ENCODE measurements at regions not wholly inside any gene's neighbourhood (a gene's known extent, or its start where the extent isn't known, plus 50 kb on each side); places are given as distances from the start of the nearest gene placed in this dataset.

DNA sequence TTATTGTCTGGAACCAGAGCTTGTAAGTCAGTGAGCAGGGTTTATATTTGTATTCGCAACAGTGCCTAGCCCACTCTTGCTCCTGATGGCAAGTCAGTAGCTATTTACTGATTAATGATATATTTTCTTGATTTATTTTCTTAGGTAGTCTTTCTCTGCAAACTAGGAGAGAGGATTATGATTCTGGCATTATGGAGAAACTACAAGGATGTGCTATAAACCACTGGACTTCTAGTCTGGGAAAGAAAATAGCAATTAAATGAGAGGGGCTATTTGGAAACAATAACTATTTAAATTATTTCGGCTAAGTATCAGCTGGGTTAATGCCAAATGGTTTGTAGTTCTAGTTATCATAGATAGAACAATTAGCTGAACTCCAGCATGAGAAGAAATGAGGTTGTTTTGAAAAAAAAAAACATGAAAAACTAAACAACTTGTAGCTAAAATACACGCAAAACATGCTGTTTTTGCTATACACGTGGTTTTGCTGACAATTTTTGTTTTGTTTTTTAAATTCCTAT lies 304.9 kb upstream of the TCF21 start:
- no peaks in the 10 kb centered on the region for H3K27me3 ChIP-seq (ENCODE audit: insufficient read depth, poor library complexity, severe bottlenecking)
- no peak overlapping the region for H3K4me3 ChIP-seq (replicated peaks; ENCODE audit: insufficient read depth, low read length)
- H3K27ac ChIP-seq (replicated peaks) = no peak overlapping the region
- no peak for DNase-seq (ENCODE audit: low read depth in 1 of 2, low spot score in 1 of 2)
- TF ChIP-seq, protein P1, sequence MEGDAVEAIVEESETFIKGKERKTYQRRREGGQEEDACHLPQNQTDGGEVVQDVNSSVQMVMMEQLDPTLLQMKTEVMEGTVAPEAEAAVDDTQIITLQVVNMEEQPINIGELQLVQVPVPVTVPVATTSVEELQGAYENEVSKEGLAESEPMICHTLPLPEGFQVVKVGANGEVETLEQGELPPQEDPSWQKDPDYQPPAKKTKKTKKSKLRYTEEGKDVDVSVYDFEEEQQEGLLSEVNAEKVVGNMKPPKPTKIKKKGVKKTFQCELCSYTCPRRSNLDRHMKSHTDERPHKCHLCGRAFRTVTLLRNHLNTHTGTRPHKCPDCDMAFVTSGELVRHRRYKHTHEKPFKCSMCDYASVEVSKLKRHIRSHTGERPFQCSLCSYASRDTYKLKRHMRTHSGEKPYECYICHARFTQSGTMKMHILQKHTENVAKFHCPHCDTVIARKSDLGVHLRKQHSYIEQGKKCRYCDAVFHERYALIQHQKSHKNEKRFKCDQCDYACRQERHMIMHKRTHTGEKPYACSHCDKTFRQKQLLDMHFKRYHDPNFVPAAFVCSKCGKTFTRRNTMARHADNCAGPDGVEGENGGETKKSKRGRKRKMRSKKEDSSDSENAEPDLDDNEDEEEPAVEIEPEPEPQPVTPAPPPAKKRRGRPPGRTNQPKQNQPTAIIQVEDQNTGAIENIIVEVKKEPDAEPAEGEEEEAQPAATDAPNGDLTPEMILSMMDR (IDR thresholded peaks at IDR 0.05; ENCODE audit: insufficient read depth, low read length) = no peak
- no peak for TF ChIP-seq GABPA (IDR thresholded peaks at IDR 0.05; ENCODE audit: low read depth)
- no peak for TF ChIP-seq POLR2AphosphoS5 (IDR thresholded peaks at IDR 0.05; ENCODE audit: low read depth)
- no peak for TF ChIP-seq SPI1 (IDR thresholded peaks at IDR 0.05; ENCODE audit: borderline replicate concordance, low read depth)
- TF ChIP-seq, protein P2, sequence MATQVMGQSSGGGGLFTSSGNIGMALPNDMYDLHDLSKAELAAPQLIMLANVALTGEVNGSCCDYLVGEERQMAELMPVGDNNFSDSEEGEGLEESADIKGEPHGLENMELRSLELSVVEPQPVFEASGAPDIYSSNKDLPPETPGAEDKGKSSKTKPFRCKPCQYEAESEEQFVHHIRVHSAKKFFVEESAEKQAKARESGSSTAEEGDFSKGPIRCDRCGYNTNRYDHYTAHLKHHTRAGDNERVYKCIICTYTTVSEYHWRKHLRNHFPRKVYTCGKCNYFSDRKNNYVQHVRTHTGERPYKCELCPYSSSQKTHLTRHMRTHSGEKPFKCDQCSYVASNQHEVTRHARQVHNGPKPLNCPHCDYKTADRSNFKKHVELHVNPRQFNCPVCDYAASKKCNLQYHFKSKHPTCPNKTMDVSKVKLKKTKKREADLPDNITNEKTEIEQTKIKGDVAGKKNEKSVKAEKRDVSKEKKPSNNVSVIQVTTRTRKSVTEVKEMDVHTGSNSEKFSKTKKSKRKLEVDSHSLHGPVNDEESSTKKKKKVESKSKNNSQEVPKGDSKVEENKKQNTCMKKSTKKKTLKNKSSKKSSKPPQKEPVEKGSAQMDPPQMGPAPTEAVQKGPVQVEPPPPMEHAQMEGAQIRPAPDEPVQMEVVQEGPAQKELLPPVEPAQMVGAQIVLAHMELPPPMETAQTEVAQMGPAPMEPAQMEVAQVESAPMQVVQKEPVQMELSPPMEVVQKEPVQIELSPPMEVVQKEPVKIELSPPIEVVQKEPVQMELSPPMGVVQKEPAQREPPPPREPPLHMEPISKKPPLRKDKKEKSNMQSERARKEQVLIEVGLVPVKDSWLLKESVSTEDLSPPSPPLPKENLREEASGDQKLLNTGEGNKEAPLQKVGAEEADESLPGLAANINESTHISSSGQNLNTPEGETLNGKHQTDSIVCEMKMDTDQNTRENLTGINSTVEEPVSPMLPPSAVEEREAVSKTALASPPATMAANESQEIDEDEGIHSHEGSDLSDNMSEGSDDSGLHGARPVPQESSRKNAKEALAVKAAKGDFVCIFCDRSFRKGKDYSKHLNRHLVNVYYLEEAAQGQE (IDR thresholded peaks at IDR 0.05; ENCODE audit: insufficient replicate concordance, low read depth) = no peak

DNA sequence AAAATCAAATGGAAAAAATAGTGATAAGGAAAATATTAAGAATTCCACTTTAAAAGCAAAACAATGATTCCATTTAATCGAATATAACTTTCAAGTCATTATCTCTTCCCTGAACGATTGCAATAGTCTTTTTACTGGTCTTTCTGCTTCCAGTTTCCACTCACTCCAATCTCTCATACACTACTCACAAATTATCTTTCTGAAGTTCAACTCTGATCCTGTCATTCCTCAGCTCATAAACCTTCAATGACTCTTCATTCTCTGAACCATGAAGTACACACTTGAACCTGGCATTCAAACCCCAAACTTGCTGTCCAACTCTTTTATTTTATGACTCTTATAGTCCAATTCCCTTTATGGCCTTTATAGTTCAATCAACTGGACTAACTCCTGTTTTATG lies 304.1 kb upstream of the TCF21 start:
- Histone ChIP-seq H3K4me3 (replicated peaks; ENCODE audit: insufficient read depth, low read length) (no peak overlapping the region), H3K27ac (replicated peaks) (no peak overlapping the region), H3K27me3 (ENCODE audit: insufficient read depth, poor library complexity, severe bottlenecking) (no peaks in the 10 kb centered on the region)
- TF ChIP-seq GABPA (IDR thresholded peaks at IDR 0.05; ENCODE audit: low read depth) (no peak), POLR2AphosphoS5 (IDR thresholded peaks at IDR 0.05; ENCODE audit: low read depth) (no peak), SPI1 (IDR thresholded peaks at IDR 0.05; ENCODE audit: borderline replicate concordance, low read depth) (no peak)
- TF ChIP-seq, protein P2 (IDR thresholded peaks at IDR 0.05; ENCODE audit: insufficient replicate concordance, low read depth) = no peak
- TF ChIP-seq, protein P1 (IDR thresholded peaks at IDR 0.05; ENCODE audit: insufficient read depth, low read length) = no peak
- DNase-seq (ENCODE audit: low read depth in 1 of 2, low spot score in 1 of 2) = no peak

DNA sequence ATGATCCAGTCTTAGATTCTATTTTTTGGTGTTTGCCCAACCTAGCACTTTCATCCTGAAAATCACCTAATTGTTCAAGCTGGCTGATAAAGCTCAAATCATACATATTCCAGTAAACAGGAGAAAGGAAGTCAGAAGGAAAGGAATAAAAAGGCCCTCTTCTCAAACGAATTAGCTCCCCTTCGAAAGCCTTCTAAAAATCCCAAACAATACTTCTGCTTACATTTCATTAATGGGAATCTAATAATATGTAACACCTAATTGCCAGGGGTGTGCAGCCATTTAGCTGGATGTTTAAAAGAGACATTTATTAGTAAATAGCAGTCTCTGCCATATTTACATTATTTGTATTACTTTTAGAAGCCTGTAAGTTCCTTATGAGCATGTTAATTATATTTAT lies 302.9 kb upstream of the TCF21 start:
- no peak overlapping the region for H3K27ac ChIP-seq (replicated peaks)
- DNase-seq (ENCODE audit: low read depth in 1 of 2, low spot score in 1 of 2) = no peak
- H3K4me3 ChIP-seq (replicated peaks; ENCODE audit: insufficient read depth, low read length) = no peak overlapping the region
- TF ChIP-seq, protein P1 (IDR thresholded peaks at IDR 0.05; ENCODE audit: insufficient read depth, low read length) = no peak
- TF ChIP-seq, protein P2 (IDR thresholded peaks at IDR 0.05; ENCODE audit: insufficient replicate concordance, low read depth) = no peak
- no peak for TF ChIP-seq SPI1 (IDR thresholded peaks at IDR 0.05; ENCODE audit: borderline replicate concordance, low read depth)
- no peak for TF ChIP-seq POLR2AphosphoS5 (IDR thresholded peaks at IDR 0.05; ENCODE audit: low read depth)
- TF ChIP-seq GABPA (IDR thresholded peaks at IDR 0.05; ENCODE audit: low read depth) = no peak
- H3K27me3 ChIP-seq (ENCODE audit: insufficient read depth, poor library complexity, severe bottlenecking) = no peaks in the 10 kb centered on the region

Data from HL-60 (cell line).